GM19351 (cell line): ENCODE measurements at regions not wholly inside any gene's neighbourhood (a gene's known extent, or its start where the extent isn't known, plus 50 kb on each side); places are given as distances from the start of the nearest gene placed in this dataset.

ENCODE experiments used
- ATAC-seq: cut with Tn5 transposase; IDR thresholded peaks from one replicate; pipeline ENCODE4 v1.9.1; 2021; ENCODE audit warnings: mild to moderate bottlenecking, moderate library complexity; ENCODE audit not compliant: unreplicated experiment

DNA sequence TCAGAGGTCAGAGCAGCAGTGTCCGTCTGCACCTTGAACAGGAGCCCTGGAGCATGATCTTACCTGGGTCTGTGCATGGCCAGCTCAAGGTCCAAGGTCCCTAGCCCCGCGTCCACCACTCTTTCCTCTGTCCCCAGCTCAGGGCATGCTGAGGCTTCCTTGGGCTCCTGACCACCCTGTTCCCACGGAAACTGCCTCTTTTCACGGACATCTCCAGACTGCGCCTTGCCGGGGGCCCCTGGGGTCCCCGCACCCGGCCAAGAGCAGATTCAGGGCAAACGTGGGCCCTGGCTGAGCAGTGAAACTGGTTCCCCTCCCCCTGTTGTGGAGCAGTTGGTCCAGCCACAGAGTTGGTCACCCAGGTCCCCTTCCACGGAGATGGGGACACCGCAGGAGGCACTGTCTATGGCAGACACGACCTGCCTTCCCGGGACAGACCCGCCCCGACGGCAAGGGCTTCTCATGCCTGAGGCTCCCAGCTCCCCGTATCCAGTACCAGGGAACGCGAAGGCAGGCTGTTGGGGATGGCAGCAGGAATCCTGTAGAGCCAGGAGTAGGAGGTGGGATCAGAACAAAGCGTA, 217.4 kb upstream of the PPP2R2D start:
- no peak for ATAC-seq

DNA sequence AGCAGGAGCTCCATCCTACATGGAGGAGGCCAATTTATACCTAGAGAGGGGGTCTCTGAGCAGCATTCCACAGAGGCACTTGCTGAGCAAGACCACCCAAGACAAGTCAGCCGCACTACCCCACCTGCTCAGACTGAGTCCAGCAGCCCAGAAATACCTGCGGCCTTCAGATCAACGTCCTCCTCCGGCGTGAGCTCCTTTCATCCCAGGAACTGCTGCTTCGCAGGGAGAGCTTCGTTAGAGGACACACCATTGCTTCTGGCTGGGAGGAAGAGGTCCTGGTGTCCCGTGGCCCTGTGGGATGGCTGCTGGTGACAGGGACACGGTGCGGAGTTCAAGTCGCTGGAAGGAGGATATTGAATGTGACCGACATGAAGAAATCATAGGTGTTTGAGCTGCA, 216.9 kb upstream of the PPP2R2D start:
- ATAC-seq = no peak

DNA sequence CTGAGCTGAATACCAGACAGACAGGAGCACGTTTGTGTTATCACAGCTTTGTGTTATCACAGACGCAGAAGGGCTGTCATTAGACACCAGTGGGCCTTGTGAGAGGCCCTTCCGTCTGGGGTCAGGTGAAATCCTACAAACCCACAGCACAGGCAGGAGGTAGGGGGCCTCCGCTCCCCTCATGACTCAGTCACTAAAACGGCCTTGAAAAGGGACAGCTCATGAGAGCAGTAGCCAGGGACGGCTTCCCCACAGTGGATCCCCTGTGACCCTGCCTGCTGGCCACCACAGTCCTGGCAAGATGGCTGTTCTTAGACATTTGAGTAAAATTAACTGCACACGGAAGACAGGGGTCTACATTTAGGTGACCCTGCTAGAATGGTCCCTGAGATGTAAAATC, 215.8 kb upstream of the PPP2R2D start:
- no peak for ATAC-seq

DNA sequence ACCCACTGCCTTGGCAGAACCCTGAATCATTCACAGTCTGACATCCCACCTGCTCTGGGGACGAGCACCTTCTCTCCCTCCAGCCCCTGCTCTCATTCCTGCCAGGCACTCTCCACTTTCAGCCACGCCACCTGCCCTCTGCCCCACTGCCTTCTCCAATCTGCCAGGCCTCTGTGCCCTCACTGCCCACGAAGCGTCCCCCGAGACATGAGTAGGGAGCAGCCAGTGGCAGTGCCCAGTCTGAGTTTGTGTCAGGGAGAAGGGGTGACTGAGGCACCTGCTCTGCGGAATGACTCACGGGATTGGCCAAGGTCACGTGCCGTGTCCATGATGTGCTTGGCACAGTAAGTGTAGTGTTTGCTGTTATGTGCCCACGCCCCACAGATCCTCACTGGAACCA, 215.2 kb upstream of the PPP2R2D start:
- no peak for ATAC-seq

DNA sequence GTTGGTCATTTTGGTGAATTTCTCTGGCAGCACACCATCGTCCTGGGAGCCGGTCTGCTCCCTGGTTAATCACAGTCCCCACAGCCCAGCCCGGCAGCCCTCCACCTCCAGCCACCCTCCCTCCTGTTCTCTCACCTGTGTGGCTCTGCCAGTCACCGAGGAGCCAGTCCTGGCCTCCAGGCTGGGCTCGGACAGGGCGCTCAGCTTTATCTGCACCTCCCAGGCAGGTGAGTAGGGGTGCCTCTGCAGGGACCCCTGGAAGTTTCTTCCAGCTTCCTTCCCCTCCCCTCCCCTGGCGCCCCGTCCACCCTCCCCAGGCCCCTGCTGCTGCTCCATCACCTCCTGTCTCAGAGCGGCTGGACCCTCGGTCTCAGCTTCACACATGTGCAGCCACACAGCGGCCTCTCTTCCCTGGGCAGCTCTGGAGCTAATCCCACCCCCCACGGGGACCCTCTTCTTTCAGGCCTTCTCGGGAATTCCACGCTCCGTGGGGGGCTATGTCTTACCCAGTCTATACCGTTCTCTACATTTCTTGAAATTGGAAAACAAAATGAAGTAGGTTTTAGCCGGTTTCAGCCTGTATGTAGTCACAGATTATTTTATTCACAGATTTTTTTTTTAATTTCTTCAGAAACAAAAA, 213.9 kb upstream of the PPP2R2D start:
- ATAC-seq = no peak

DNA sequence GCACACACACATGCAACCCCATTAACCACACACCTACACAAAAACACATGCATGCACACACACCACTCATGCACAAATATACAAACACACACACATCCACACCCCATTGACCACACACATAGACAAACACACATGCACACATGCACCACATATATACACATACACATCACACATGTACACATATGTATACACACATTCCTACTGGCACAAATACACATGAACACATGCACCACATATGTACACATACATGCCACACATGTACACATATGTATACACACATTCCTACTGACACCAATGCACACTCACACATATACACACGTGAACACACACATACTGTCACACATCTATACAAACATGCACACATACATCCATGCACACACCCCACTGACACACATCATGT, 212.5 kb upstream of the PPP2R2D start:
- no peak for ATAC-seq

DNA sequence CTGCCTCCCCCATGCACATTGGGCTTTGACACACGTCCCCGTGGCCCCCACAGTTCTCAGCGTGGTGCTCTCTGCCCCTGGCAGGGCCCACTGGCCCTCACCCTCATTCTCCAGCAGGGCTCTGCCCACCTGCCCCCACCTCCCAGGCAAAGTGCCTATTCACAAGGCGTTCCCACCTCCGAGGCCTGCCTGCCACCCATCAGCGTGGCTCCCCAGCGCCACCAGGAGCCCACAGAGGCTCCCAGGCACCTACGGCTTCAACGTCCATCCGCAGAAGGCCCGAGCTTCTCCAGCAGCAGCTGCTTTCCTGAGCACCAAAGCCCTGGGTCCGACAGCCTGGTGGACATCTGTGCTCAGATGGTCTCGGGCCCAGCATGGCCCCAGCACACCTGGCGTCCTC, 211.8 kb upstream of the PPP2R2D start:
- ATAC-seq = no peak

DNA sequence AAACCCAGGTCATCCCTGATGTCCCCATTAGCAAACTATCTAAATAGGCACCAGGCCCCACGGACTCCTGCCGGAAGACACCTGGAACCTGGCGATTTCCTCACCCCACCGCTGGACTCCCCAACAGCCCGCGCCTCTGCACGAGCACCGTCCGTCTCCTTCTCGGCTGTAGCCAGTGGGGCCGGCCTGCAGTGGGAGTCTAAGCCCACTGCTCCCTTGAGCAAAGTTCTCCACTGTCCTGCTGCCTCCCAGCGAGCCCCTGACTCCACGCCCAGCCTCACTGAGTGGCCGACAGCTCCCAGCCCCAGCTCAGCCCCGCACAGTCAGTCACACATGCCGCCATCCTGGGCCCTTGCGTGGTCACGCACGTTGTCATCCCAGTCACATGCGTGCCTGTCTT, 211.3 kb upstream of the PPP2R2D start:
- ATAC-seq = no peak

DNA sequence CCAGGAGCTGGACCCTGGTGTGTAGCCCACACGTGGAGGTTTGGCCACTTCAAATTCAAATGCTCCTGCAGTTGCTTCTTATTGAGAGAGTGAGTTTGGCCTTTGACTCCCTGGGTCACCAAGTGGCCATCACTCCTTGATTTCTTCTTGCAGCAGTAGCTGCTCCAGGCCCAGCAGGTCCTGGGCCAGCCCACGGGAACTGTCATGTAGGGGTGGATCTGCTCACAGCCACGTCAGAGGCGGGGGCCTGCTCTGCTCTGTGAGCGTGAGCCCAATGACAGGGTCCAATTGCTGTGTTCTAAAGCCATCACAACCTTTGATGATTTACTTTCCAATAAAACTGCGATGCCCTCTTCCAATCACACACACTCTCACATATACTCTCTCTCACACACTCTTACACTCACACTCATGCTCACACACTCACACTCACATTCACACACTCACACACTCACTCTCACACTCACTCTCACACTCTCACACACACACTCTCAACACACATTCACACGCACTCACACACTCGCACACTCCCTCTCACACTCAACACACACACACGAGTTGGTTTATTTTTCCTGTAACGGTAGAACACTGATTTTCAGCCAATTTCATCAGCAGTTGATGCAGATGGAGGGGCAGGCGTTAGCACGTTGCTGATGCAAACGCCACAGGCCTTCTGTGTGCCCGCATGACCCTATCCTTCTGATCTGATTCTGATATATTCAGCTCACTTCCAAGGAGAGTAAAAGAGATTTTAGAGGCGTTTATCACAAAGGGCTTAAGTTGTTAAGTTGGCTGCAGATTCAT, 210.7 kb upstream of the PPP2R2D start:
- no peak for ATAC-seq

DNA sequence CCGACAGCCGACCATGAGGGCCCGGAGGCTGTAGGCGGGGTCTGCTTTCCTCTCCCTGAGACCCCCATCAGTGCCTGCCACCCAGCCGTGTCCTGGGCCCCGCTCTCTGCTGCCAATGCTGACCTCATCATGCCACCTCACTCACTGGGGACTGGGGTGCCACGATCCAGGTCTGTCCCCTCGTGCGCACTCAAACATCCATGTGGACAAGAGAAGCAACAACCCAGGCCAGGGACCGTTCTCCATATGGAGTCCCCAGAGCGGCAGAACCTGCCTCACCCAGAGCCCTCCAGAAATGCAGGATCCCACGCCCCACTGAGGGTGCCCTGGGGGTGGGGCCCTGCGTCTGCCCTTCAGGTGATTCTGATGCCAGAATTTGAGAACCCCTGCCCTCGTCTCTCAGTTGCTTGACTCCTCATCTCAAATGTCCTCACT, 210.0 kb upstream of the PPP2R2D start:
- ATAC-seq = no peak

DNA sequence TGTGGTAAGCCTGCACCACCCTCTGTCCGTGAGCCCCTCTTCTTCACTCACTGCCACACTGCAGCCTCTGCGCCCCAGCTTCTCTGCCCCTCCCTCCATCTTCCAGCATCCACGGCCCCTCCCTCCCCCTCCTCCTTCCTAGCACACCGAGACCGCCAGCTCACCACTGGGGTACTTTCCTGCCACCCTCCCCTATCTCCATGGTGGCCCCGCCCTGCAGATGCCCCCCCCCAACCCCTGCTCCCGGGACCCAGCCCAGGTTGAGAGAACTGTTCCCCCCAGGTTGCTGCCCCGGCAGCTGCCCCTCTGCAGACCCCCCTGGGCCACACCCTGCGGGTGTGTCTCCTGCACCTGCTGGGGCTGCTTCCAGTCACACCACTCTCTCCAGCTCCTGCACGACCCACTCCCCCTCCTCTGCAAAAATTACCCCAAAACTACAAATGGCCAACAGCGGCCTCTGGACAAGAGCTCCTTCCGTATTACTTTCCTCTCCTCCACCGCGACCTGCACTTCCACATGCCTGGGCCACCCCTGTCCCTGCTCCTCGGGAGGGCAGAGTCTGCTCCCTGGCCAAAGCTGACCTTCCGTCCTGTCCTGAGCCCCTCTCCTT, 209.2 kb upstream of the PPP2R2D start:
- ATAC-seq = no peak

DNA sequence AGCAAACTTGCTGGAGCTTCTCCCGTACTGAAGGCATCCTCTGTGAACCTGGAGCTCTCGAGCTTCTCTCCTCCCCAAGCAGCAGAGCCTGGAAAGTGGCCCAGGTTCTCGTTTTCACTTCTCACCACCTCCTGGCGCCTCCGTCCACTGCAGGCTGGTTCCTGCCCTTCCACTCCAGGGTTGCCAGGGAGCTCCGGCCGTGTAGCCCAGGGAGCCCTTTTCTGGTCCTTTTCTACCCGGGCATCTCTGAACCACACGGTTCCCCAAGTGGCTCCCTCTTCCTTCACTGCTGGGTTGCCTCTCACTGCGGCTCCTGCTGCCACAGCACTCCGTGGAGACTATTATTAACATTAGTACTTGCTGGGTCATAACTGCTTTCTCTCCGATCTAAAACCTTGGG, 208.6 kb upstream of the PPP2R2D start:
- ATAC-seq = no peak

DNA sequence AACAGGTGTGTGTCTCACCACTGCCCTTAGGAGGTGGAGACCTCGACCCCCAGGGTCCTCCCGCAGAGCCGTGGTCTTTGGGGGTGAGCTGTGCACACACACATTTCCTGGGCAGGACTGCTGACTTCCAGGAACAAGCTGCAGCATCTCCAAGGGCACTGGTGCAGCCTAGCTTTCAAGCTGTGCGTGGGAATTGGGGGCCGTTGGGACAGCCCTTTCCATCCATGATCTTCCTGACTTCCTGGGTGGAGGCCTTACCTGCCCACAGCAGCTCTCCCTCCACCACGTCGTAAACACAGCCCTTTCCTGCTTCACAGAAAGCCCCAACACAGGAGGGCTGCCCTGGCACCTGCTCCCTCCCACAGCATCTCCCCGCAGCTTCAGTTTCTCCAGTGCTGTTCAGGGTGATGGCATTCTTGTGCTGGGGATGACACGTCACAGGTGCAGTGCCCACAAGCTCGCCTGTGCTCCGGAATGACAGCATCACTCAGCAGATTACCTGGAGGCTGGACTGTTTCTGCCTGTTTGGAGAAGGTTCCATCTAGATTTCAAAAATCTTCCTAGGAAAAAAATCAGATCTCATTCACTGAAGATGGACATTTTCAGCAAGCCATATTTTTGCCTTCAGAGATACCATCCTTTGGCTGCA, 208.0 kb upstream of the PPP2R2D start:
- no peak for ATAC-seq

DNA sequence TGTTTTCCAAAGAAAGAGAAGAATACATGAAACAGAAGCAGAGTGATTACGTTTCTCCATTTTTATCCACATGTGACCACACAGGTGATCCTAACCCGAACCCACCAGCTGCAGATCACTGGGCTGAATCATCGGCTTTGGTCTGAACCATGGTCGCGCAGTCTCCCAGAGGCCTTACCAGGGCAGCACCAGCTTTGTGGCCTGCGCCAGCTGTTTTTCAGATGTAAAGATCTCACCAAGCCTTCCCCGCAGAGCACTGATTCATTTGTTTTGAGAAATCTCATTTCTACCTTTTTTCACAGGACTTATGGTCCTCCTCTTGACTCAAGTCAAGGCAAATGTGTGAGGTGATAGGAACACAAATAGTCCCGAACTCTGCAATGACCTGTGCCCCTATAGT, 207.0 kb upstream of the PPP2R2D start:
- ATAC-seq = no peak

DNA sequence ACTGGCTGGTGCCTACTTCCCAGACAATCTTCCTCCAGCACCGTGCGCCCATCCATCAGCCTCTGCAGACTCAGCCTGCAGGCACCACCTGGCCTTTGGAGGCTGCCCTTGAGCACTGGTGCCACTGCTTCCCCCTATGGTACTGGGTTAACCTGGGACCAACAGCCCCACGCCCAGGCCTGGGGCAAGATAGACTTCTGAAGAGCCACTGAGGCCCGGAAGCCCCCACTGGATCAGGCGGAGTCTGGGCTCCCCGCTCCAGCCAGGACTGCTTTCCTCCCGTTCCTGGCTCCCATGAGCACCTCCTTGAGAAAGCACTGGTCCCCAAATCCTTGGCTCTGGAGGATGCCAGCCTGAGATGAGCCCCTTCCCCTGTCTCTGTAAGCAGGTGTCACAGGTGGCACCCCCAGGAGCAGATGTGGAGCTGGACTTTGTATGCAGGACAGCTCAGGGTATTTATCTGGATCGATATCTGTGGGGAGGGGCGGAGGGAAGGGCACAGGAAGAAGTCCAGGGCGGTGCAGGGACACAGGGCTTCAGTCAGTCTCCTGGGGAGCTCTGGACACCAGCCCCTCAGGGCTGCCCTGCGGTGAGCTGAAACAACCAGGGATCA, 206.5 kb upstream of the PPP2R2D start:
- no peak for ATAC-seq

DNA sequence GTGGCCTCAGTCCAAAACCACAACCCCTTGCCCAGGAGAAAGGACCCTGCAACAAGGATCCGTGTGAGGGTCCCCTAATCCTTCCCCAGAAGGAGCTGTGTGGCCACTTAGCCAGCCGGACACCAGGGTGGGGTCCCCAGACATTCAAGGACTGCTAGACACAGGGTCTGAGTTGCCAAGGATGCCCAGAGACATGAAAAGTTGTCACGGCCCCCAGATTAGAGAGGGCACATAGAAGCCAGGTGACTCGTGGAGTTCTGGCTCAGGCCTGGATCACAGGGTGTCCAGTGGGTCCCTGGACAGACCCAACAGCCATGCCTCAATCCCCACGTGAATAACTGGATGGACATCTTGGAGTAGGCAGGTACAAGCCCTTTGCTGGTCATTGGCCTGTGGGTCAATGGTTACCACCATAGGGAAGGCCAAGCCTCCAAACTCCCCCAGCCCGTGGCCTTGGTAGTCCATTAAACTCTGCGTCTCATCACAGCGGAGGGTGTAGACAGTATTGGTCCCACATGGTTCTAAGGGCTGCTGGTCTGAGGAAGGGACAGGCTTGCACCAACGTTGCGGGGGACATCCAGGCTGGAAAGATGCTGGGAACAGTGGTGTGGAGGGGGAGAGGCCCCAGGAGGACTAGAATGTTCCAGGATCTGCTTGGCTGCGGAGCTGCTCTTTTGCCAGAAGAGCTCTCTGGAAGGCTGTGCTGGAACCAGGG, 205.9 kb upstream of the PPP2R2D start:
- ATAC-seq = no peak

DNA sequence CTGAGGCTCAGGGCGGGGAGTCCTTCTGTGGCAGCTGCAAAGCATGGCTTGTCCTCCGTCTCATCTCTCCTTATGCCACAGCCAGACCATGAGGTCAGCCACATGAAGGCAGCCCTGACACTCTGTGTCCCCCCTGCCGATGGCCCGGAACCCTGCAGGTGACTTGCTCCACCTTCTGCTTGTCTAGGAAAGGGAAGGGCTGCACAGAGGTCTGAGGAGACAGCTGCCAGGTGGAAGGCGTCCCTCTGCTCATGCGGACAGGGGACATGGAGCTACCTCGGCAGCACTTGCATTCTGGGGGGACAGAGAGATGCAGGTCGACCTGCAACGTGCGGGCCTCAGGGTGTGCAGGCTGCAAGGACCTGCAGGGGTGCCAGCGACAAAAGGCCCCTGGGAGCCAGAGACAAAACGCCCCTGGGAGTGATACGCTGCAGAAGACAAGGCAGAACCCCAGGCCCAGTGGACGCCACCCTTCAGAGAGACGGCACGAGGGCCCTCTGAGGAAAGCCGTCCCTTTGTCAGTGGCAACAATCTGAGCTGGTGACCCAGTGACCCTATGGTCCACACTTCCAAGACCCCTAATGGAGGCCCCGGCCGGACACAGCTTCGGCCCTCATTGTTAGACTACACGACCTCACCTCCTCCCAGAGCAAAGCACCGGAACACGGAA, 205.2 kb upstream of the PPP2R2D start:
- ATAC-seq = no peak

DNA sequence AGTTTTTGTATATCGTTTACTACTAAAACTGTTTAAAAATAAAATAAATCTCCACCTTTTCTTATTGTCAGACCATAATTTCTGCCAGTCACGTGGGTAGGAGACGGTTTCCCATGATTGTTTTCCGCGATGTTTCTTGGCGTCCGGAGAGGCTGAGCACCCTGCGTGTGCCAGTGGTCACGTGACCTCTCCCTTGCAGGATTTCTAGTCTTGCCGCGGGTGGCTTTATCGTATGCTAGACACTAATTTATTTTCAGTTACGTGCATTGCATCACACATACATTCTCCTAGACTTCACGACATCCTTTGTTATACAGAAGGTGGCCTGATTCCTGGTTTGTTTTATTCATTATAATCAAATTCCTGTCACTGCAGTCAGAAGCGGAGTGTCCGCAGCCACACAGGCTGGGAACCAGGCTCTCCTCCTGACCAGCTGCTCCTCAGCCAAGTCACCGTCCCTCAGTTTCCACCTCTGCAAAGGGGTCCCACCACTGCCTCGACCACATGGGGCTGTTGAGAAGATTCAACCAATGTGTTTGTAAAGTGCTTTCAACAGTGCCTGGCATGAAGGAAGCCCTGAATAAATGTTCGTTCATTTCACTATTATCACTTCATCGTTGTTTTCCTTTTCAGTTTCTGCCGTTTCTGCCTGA, 203.2 kb upstream of the PPP2R2D start:
- ATAC-seq = no peak

DNA sequence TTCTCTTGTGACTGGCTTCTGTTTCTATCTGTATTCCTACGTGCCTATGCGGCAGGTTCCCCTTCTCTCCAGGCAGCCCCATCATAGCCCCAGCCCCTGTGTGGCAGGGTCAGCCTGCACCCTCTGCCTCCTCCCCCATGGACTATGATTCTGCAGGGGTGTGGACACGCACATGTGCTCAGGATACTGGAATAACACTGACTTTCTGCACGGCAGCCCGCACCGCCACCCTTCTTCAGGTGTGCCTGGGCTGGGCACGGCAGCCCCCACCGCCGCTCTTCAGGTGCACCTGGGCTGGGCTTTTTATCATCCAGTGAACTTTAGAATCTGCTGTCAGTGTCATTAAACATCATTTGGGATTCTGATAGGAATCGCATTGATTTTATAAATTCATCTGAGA, 202.6 kb upstream of the PPP2R2D start:
- ATAC-seq = no peak
